SK-N-SH (cell line): ENCODE measurements at regions not wholly inside any gene's neighbourhood (a gene's known extent, or its start where the extent isn't known, plus 50 kb on each side); places are given as distances from the start of the nearest gene placed in this dataset.

Experiments used
- CTCF ChIA-PET: fragments of 300-600, 350-600 bp; formaldehyde crosslinking; extraction: SDS; loops from one replicate; lab custom pipeline; 2021; lab: Yijun Ruan, JAX
- POLR2A ChIA-PET: fragments of 350-600 bp; sonication (Branson Sonifier 250); formaldehyde crosslinking; extraction: SDS; loops from one replicate; lab custom pipeline; 2020; ENCODE audit warnings: antibody characterized with exemption, inconsistent platforms; lab: Yijun Ruan, JAX
- DNase-seq: peaks from one replicate; pipeline ENCODE4 v3.0.0; 2012
- H2AFZ ChIP-seq: fragments of 200-600 bp; sonication (generic); 2 replicates; pipeline ENCODE4 v1.8.1; 2016; ENCODE audit warnings: antibody characterized with exemption, mild to moderate bottlenecking, low read depth
- H3F3A ChIP-seq: fragments of 200-600 bp; sonication (generic); replicated peaks from 2 replicates; pipeline ENCODE3; 2016; ENCODE audit warnings: antibody characterized with exemption, mild to moderate bottlenecking; ENCODE audit not compliant: insufficient read depth
- H3K27ac ChIP-seq, 2 experiments: fragments of 200-500 bp in 1 of 2; fragments of 200-600 bp in 1 of 2; sonication (Bioruptor generic) in 1 of 2; sonication (generic), shearing (Covaris generic) in 1 of 2; 2 replicates each; pipeline versions ENCODE4 v1.5.1 to v1.6.1; 2014 to 2016; ENCODE audit warnings: low read depth in 2 of 2, inconsistent platforms in 1 of 2, low read length in 1 of 2, mild to moderate bottlenecking in 1 of 2, mixed read lengths in 1 of 2
- H3K27me3 ChIP-seq: fragments of 200-600 bp; sonication (generic), shearing (Covaris generic); 2 replicates; pipeline ENCODE4 v1.6.1; 2016; ENCODE audit warnings: mixed run types; ENCODE audit not compliant: insufficient read depth
- H3K36me3 ChIP-seq, 2 experiments: fragments of 200-500 bp in 1 of 2; fragments of 200-600 bp in 1 of 2; sonication (Bioruptor generic) in 1 of 2; sonication (generic) in 1 of 2; replicated peaks in 1 of 2; 2 replicates each; pipeline versions ENCODE3 to v1.5.1; 2014 to 2016; ENCODE audit warnings: low read length in 1 of 2, mild to moderate bottlenecking in 1 of 2; ENCODE audit not compliant: insufficient read depth in 2 of 2, control insufficient read depth in 1 of 2
- H3K4me1 ChIP-seq, 2 experiments: fragments of 200-500 bp in 1 of 2; fragments of 200-600 bp in 1 of 2; sonication (Bioruptor generic) in 1 of 2; sonication (generic), shearing (Covaris generic) in 1 of 2; 2 replicates each; pipeline versions ENCODE4 v1.5.1 to v1.6.1; 2014 to 2016; ENCODE audit warnings: low read depth in 1 of 2, low read length in 1 of 2, mixed run types in 1 of 2; ENCODE audit not compliant: insufficient read depth in 2 of 2, control insufficient read depth in 1 of 2
- H3K4me2 ChIP-seq: fragments of 200-600 bp; sonication (generic), shearing (Covaris generic); 2 replicates; pipeline ENCODE4 v1.6.1; 2017; ENCODE audit warnings: mixed run types
- H3K4me3 ChIP-seq, 2 experiments: fragments of 200-500 bp in 1 of 2; fragments of 200-600 bp in 1 of 2; sonication (Bioruptor generic) in 1 of 2; sonication (generic), shearing (Covaris generic) in 1 of 2; 2 replicates each; pipeline versions ENCODE4 v1.5.1 to v1.8.1; 2014 to 2016; ENCODE audit warnings: low read depth in 2 of 2, inconsistent platforms in 1 of 2, low read length in 1 of 2, mild to moderate bottlenecking in 1 of 2, mixed read lengths in 1 of 2, moderate library complexity in 1 of 2
- H3K79me2 ChIP-seq: fragments of 200-600 bp; sonication (generic); 2 replicates; pipeline ENCODE4 v1.8.1; 2017; ENCODE audit warnings: mild to moderate bottlenecking; ENCODE audit not compliant: insufficient read depth
- H3K9ac ChIP-seq: fragments of 200-600 bp; sonication (generic); 2 replicates; pipeline ENCODE4 v1.6.1; 2017; ENCODE audit warnings: mixed run types
- H3K9me2 ChIP-seq: fragments of 200-600 bp; sonication (generic); 2 replicates; pipeline ENCODE4 v1.6.1; 2017; ENCODE audit warnings: mixed run types
- H3K9me3 ChIP-seq: fragments of 200-600 bp; sonication (generic); 2 replicates; pipeline ENCODE4 v1.6.1; 2017; ENCODE audit warnings: mixed run types, mild to moderate bottlenecking, moderate library complexity
- H4K20me1 ChIP-seq: fragments of 200-600 bp; sonication (generic); 2 replicates; pipeline ENCODE4 v1.6.1; 2017; ENCODE audit warnings: mild to moderate bottlenecking, mixed run types; ENCODE audit not compliant: insufficient read depth
- ELF1 ChIP-seq: IDR thresholded peaks from 2 replicates; pipeline ENCODE4 v1.4.0; 2012
- EP300 ChIP-seq, 2 experiments: IDR thresholded peaks; 2 replicates each; pipeline versions ENCODE4 v1.4.0 to v1.6.1; 2012; ENCODE audit warnings: borderline replicate concordance in 1 of 2, low read depth in 1 of 2, low read length in 1 of 2
- FOSL2 ChIP-seq: IDR thresholded peaks from 2 replicates; pipeline ENCODE4 v1.4.0; 2012; ENCODE audit warnings: low read depth, mild to moderate bottlenecking, moderate library complexity, borderline replicate concordance
- MAX ChIP-seq: IDR thresholded peaks from 2 replicates; pipeline ENCODE4 v1.4.0; 2012; ENCODE audit warnings: low read depth
- MXI1 ChIP-seq: IDR thresholded peaks from 2 replicates; pipeline ENCODE4 v1.6.1; 2012; ENCODE audit warnings: mild to moderate bottlenecking, low read depth, low read length, improper control_type of control experiment
- RFX5 ChIP-seq: IDR thresholded peaks from 2 replicates; pipeline ENCODE4 v1.6.1; 2012; ENCODE audit warnings: mild to moderate bottlenecking, improper control_type of control experiment, low read length
- RXRA ChIP-seq: IDR thresholded peaks from 2 replicates; pipeline ENCODE4 v1.4.0; 2012; ENCODE audit warnings: low read depth, mild to moderate bottlenecking, borderline replicate concordance
- SIN3A ChIP-seq: IDR thresholded peaks from 2 replicates; pipeline ENCODE4 v1.6.1; 2012; ENCODE audit warnings: low read depth, mild to moderate bottlenecking, low read length, moderate library complexity, borderline replicate concordance
- SMC3 ChIP-seq: IDR thresholded peaks from 2 replicates; pipeline ENCODE4 v1.6.1; 2012; ENCODE audit warnings: low read depth, low read length, improper control_type of control experiment
- TCF12 ChIP-seq: IDR thresholded peaks from 2 replicates; pipeline ENCODE4 v1.4.0; 2012
- USF1 ChIP-seq: IDR thresholded peaks from 2 replicates; pipeline ENCODE4 v1.4.0; 2012; ENCODE audit warnings: low read depth, borderline replicate concordance
- WGBS: methylation state at CpG from one replicate; pipeline ENCODE4 v1.1.6; 2017; ENCODE audit warnings: low lambda C conversion rate; 5-methylcytosine and 5-hydroxymethylcytosine counted together
- TF ChIP-seq, protein P1 (sequence below): IDR thresholded peaks from 2 replicates; pipeline ENCODE4 v1.6.1; 2012; ENCODE audit warnings: mild to moderate bottlenecking, low read depth, low read length, moderate library complexity
- TF ChIP-seq, protein P2 (sequence below): fragments of 200-600 bp; sonication (generic); IDR thresholded peaks from 2 replicates; pipeline ENCODE4 v1.6.1; 2017; ENCODE audit warnings: antibody characterized with exemption, mild to moderate bottlenecking, moderate library complexity
- TF ChIP-seq, protein P3 (sequence below): fragments of 150-350 bp; IDR thresholded peaks from 2 replicates; pipeline ENCODE4 v1.6.1; 2017; ENCODE audit warnings: antibody characterized with exemption, low read length, low read depth, borderline replicate concordance

DNA sequence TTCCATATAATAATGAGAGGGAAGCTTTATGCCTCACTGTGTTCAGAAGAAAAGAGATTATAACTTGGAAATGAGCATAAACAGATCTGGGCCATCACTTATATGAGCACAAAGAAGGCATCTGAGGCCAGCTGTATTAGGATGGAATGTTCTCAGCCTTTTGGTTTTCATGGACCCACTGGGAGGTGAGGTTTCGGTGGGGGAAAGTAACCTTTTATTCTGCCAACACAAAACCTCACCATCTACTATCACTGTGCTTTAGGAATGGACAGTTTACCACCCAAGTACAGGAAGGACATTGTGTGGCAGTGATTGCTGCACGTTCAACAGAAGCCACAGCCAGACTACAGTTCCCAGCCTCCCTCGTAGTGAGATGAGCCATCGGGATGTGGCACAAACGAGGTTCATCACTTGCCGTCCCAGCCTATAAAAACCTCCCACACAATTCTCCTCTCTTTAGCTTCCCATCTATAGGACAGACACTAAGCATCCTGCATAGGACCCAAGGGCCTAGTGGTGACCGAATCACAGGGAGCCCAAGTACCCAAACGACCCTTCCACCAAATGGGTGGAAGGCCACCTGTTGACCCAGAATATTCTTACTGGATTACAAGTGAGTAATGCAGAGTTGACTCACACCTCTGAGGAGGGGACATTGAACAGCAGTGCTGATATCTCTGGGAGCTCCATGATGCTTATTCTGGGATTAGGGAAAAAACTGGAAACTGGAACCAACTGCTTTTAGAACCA is 121.5 kb upstream of the RAG2 start:
- Histone ChIP-seq H3F3A (no peaks in the 10 kb centered on the region), H2AFZ (no peak overlapping the region), H3K9ac (no peak overlapping the region), H4K20me1 (no peaks in the 10 kb centered on the region), H3K9me3 (no peaks in the 10 kb centered on the region), H3K27ac (no peak overlapping the region), H3K4me2 (no peak overlapping the region), H3K79me2 (no peaks in the 10 kb centered on the region), H3K4me1 (no peaks in the 10 kb centered on the region), H3K27me3 (peaks cover 6% of the 10 kb centered on the region; the same call in 1 of the 2 replicates), H3K9me2 (no peaks in the 10 kb centered on the region), H3K4me3 (no peak overlapping the region), H3K36me3 (no peaks in the 10 kb centered on the region)
- TF ChIP-seq, protein P1, sequence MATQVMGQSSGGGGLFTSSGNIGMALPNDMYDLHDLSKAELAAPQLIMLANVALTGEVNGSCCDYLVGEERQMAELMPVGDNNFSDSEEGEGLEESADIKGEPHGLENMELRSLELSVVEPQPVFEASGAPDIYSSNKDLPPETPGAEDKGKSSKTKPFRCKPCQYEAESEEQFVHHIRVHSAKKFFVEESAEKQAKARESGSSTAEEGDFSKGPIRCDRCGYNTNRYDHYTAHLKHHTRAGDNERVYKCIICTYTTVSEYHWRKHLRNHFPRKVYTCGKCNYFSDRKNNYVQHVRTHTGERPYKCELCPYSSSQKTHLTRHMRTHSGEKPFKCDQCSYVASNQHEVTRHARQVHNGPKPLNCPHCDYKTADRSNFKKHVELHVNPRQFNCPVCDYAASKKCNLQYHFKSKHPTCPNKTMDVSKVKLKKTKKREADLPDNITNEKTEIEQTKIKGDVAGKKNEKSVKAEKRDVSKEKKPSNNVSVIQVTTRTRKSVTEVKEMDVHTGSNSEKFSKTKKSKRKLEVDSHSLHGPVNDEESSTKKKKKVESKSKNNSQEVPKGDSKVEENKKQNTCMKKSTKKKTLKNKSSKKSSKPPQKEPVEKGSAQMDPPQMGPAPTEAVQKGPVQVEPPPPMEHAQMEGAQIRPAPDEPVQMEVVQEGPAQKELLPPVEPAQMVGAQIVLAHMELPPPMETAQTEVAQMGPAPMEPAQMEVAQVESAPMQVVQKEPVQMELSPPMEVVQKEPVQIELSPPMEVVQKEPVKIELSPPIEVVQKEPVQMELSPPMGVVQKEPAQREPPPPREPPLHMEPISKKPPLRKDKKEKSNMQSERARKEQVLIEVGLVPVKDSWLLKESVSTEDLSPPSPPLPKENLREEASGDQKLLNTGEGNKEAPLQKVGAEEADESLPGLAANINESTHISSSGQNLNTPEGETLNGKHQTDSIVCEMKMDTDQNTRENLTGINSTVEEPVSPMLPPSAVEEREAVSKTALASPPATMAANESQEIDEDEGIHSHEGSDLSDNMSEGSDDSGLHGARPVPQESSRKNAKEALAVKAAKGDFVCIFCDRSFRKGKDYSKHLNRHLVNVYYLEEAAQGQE: no peak
- TF ChIP-seq SMC3: no peak
- DNase-seq: no peak
- CTCF ChIA-PET: interaction anchor here (0.6 to 2.4 kb wide), 4 partner anchors 17 to 112 kb away, joined by 3 to 16 read pairs (median 10); no protein-coding TSS in a partner anchor
- WGBS: 53% methylated on average over 8 of the region's 8 CpGs
- POLR2A ChIA-PET: no interaction called here

DNA sequence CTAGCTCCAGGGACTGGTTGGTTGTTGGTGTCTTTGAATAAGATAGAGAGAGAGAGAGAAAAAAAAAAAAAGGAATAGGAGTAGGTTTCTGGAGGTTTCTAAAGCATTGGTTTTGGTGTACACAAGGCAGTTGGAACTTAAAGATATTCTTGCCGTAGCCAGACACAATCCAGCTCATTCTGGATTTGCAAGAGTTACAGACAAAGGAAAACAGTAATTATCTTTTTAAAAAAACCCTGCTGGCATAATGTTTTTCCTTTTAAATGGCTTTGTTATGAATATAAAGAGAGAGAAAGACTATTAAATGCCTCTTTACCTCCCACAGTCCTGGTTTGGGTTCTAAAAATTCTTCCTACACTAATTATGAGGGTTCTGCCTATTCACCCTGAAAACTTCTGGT is 120.4 kb upstream of the RAG2 start:
- ChIA-PET POLR2A (no interaction called here), CTCF (interaction anchor here (0.8 to 2.0 kb wide), 4 partner anchors 16 to 1227 kb away, joined by 3 to 16 read pairs (median 3); no protein-coding TSS in a partner anchor)
- H3K36me3 ChIP-seq: no peaks in the 10 kb centered on the region
- H3K9ac ChIP-seq: no peak overlapping the region
- H4K20me1 ChIP-seq: no peaks in the 10 kb centered on the region
- H3K27ac ChIP-seq: no peak overlapping the region
- H3K4me2 ChIP-seq: no peak overlapping the region
- no peaks in the 10 kb centered on the region for H3K79me2 ChIP-seq
- H3K27me3 ChIP-seq: peaks cover 6% of the 10 kb centered on the region; the same call in 1 of the 2 replicates
- no peak for DNase-seq
- H2AFZ ChIP-seq: no peak overlapping the region
- no peaks in the 10 kb centered on the region for H3K9me2 ChIP-seq
- H3K9me3 ChIP-seq: no peaks in the 10 kb centered on the region
- H3F3A ChIP-seq: no peaks in the 10 kb centered on the region
- 42% methylated on average over 1 of the region's 1 CpG for WGBS
- H3K4me1 ChIP-seq: no peaks in the 10 kb centered on the region; a peak in 1 of 4 replicates
- H3K4me3 ChIP-seq: no peak overlapping the region
- no peak for TF ChIP-seq TCF12
- TF ChIP-seq RFX5: no peak
- TF ChIP-seq EP300 (IDR thresholded peaks at IDR 0.05; ENCODE audit: borderline replicate concordance in 1 of 2, low read depth in 1 of 2, low read length in 1 of 2): no peak
- TF ChIP-seq ELF1: no peak
- TF ChIP-seq, protein P2, sequence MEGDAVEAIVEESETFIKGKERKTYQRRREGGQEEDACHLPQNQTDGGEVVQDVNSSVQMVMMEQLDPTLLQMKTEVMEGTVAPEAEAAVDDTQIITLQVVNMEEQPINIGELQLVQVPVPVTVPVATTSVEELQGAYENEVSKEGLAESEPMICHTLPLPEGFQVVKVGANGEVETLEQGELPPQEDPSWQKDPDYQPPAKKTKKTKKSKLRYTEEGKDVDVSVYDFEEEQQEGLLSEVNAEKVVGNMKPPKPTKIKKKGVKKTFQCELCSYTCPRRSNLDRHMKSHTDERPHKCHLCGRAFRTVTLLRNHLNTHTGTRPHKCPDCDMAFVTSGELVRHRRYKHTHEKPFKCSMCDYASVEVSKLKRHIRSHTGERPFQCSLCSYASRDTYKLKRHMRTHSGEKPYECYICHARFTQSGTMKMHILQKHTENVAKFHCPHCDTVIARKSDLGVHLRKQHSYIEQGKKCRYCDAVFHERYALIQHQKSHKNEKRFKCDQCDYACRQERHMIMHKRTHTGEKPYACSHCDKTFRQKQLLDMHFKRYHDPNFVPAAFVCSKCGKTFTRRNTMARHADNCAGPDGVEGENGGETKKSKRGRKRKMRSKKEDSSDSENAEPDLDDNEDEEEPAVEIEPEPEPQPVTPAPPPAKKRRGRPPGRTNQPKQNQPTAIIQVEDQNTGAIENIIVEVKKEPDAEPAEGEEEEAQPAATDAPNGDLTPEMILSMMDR: no peak
- no peak for TF ChIP-seq USF1
- TF ChIP-seq FOSL2: no peak
- no peak for TF ChIP-seq MXI1
- TF ChIP-seq RXRA: no peak
- TF ChIP-seq MAX: no peak
- TF ChIP-seq, protein P3, sequence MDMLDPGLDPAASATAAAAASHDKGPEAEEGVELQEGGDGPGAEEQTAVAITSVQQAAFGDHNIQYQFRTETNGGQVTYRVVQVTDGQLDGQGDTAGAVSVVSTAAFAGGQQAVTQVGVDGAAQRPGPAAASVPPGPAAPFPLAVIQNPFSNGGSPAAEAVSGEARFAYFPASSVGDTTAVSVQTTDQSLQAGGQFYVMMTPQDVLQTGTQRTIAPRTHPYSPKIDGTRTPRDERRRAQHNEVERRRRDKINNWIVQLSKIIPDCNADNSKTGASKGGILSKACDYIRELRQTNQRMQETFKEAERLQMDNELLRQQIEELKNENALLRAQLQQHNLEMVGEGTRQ: no peak
- TF ChIP-seq SMC3: no peak
- no peak for TF ChIP-seq SIN3A
- TF ChIP-seq, protein P1: no peak
